Ovary (tissue), 7 donors: ENCODE measurements at regions not wholly inside any gene's neighbourhood (a gene's known extent, or its start where the extent isn't known, plus 50 kb on each side); places are given as distances from the start of the nearest gene placed in this dataset.

ENCODE experiments used
- DNase-seq, 5 donors: peaks; one replicate each; pipeline ENCODE4 v3.0.0-alpha.2; 2019 to 2020
- H3K27ac ChIP-seq, 2 donors: fragments of 200-600 bp; one replicate each; pipeline versions ENCODE4 v1.5.1 to v1.8.0; 2019 to 2022
- H3K27me3 ChIP-seq: fragments of 200-600 bp; one replicate; pipeline ENCODE4 v1.8.0; 2022
- H3K36me3 ChIP-seq: fragments of 200-600 bp; sonication (generic); one replicate; pipeline ENCODE4 v1.5.1; 2019
- H3K4me1 ChIP-seq: one replicate; pipeline ENCODE4 v1.8.1; 2013; ENCODE audit warnings: mild to moderate bottlenecking, moderate library complexity; ENCODE audit not compliant: insufficient read depth
- H3K4me3 ChIP-seq: fragments of 200-600 bp; sonication (generic); one replicate; pipeline ENCODE4 v1.5.1; 2017
- H3K9me3 ChIP-seq, 2 donors: fragments of 200-600 bp in 1 of 2; sonication (generic) in 1 of 2; one replicate each; pipeline versions ENCODE4 v1.5.1 to v1.8.1; 2013 to 2019; ENCODE audit warnings: mild to moderate bottlenecking in 1 of 2, moderate library complexity in 1 of 2
- EP300 ChIP-seq: sonication (generic); formaldehyde crosslinking; IDR thresholded peaks from one replicate; pipeline ENCODE4 v1.6.1; 2017; ENCODE audit warnings: antibody characterized with exemption
- POLR2A ChIP-seq: fragments of 450-650 bp; IDR thresholded peaks from one replicate; pipeline ENCODE4 v1.6.1; 2017; ENCODE audit warnings: antibody characterized with exemption, mild to moderate bottlenecking, moderate library complexity
- WGBS, 3 donors: extraction: QIAGEN DNeasy Blood & Tissue Kit in 1 of 3; methylation state at CpG; one replicate each; pipeline versions ENCODE4 v1.1.5 to v1.1.7; 2013 to 2017; 5-methylcytosine and 5-hydroxymethylcytosine counted together
- intact Hi-C, 4 donors: fragments of 100-400 bp; cut with DNase I; formaldehyde crosslinking; loops; one replicate each; pipeline versions ENCODE4 v1.11.0 to v1.15.1; 2022 to 2023
- TF ChIP-seq, protein P1 (sequence below), 3 donors: fragments of 450-650 bp in 2 of 3; fragments of 200-600 bp in 1 of 3; IDR thresholded peaks; one replicate each; pipeline versions ENCODE4 v1.5.1 to v1.8.0; 2016 to 2022; ENCODE audit warnings: antibody characterized with exemption in 3 of 3, mild to moderate bottlenecking in 1 of 3
- donor health status: DM: no; HTN: no; CAD: no; lungs with moderate emphysema.
- donor health status: DM: no; HTN: no; CAD: no.
- donor health status: Bipolar disorder and iron deficiency.
- donor health status: DM: no; HTN: no; CAD: no.
- donor health status: DM: yes; HTN: yes; CAD: no.

DNA sequence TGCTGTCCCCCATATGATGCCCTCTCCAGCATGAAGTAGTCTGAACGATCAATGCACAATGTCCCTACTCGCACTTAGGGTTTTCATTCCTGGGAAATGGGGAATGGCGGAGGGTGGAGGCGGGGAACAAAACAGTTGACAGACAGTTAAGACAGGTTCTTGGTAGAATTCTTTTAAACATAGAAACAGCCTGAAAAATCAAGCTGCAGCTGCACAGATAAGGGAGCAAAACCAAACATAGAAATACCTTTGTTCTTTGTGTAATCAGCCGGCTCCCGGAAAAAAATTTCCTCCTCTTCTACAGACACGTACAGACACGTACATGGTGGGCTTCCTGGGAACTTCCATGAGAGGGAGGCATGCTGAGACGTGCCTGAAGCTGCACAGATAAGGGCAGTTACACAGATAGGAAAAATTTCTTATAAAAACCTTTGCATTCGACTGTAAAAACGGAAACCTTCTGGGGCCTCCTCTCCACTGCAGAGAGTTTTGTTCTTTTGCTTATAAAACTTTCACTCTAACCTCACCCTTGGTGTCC, 662.4 kb upstream of the PTPRD start:
- no peaks in the 10 kb centered on the region for H3K4me1 ChIP-seq
- TF ChIP-seq POLR2A (no peak), EP300 (no peak)
- TF ChIP-seq, protein P1, sequence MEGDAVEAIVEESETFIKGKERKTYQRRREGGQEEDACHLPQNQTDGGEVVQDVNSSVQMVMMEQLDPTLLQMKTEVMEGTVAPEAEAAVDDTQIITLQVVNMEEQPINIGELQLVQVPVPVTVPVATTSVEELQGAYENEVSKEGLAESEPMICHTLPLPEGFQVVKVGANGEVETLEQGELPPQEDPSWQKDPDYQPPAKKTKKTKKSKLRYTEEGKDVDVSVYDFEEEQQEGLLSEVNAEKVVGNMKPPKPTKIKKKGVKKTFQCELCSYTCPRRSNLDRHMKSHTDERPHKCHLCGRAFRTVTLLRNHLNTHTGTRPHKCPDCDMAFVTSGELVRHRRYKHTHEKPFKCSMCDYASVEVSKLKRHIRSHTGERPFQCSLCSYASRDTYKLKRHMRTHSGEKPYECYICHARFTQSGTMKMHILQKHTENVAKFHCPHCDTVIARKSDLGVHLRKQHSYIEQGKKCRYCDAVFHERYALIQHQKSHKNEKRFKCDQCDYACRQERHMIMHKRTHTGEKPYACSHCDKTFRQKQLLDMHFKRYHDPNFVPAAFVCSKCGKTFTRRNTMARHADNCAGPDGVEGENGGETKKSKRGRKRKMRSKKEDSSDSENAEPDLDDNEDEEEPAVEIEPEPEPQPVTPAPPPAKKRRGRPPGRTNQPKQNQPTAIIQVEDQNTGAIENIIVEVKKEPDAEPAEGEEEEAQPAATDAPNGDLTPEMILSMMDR (IDR thresholded peaks at IDR 0.05): no peak
- DNase-seq: no peak
- H3K36me3 ChIP-seq: no peaks in the 10 kb centered on the region
- H3K27ac ChIP-seq: no peak overlapping the region
- 40 to 45% (median 43%) methylated on average over 11 of the region's 11 CpGs for WGBS, 3 donors
- H3K4me3 ChIP-seq: no peak overlapping the region
- intact Hi-C loops: no loop called here
- no peaks in the 10 kb centered on the region for H3K9me3 ChIP-seq
- no peaks in the 10 kb centered on the region for H3K27me3 ChIP-seq

DNA sequence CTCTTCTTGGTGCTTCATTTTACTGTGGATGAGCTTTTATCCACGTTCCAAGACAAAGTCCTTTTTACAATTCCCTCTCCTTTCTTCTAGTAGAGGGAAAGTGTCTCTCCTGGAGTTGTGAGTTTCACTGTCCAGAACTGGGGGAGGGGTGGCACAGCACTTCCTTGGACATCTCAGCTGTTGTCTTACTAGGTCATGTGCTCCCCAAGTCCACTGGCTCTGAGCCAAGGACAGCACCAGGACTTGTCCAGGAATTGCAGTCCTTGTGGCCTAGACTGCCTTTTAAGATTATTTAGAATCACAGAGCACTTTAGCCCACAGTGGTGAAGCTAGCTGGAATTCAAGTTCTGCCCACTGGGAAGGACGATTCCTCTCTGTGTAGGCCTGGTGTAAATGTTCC, 700.2 kb upstream of the PTPRD start:
- no peaks in the 10 kb centered on the region for H3K4me1 ChIP-seq
- no peaks in the 10 kb centered on the region for H3K36me3 ChIP-seq
- H3K9me3 ChIP-seq: no peaks in the 10 kb centered on the region
- intact Hi-C loops: no loop called here
- WGBS, 3 donors: 57 to 74% (median 60%) methylated on average over 2 of the region's 2 CpGs
- H3K27ac ChIP-seq: no peak overlapping the region
- TF ChIP-seq POLR2A (no peak), EP300 (no peak)
- no peak for DNase-seq
- no peaks in the 10 kb centered on the region for H3K27me3 ChIP-seq
- H3K4me3 ChIP-seq: no peak overlapping the region

DNA sequence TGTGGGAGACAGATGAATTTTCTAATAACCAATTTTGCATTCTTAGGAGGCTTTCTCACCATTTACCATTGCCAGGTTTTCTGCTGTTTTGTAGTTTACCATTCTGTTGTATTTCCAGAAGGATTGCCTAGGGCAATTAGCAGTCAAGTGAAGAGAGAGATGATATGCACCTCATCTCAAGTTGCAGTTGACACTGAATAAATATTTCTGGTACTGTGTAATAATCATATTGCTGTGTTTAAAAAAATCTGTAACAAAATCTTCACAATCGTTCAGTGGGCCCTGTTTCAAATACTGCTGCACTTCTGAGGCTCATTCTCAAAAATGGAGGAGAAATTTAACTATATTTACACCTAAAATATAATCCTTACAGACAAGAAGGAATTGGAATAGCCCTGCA, 706.1 kb upstream of the PTPRD start:
- intact Hi-C loops: no loop called here
- DNase-seq: no peak
- Histone ChIP-seq H3K27ac (no peak overlapping the region), H3K4me3 (no peak overlapping the region), H3K4me1 (no peaks in the 10 kb centered on the region), H3K36me3 (no peaks in the 10 kb centered on the region), H3K9me3 (no peaks in the 10 kb centered on the region), H3K27me3 (no peaks in the 10 kb centered on the region)
- TF ChIP-seq, protein P1 (IDR thresholded peaks at IDR 0.05): no peak
- no peak for TF ChIP-seq POLR2A
- no peak for TF ChIP-seq EP300
- 18 to 39% (median 18%) methylated on average over 1 of the region's 1 CpG for WGBS, 3 donors

DNA sequence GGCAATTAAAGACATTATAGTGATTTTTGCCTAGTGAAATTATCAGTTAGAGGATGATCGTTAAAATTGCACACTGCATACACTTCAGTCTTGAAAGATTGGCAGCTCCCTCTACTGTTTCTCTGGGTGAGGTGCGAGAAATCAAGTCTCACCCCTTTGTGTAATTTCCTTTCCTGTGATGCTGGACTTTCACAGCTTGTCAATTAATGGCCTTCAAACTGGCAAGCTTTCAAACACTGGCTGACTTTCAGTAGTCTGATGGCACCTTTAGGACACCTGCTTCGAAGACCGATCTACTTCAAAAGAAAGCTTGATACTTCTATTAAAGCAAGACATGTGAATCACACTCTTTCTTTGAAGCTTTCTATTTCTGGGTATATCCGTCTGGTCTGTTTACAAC, 706.7 kb upstream of the PTPRD start:
- Histone ChIP-seq H3K27me3 (no peaks in the 10 kb centered on the region), H3K9me3 (no peaks in the 10 kb centered on the region), H3K36me3 (no peaks in the 10 kb centered on the region), H3K27ac (no peak overlapping the region), H3K4me1 (no peaks in the 10 kb centered on the region), H3K4me3 (no peak overlapping the region)
- DNase-seq: no peak
- intact Hi-C loops: no loop called here
- TF ChIP-seq POLR2A (no peak), EP300 (no peak)
- TF ChIP-seq, protein P1 (IDR thresholded peaks at IDR 0.05): no peak
- 7 to 16% (median 12%) methylated on average over 5 of the region's 5 CpGs for WGBS, 3 donors

DNA sequence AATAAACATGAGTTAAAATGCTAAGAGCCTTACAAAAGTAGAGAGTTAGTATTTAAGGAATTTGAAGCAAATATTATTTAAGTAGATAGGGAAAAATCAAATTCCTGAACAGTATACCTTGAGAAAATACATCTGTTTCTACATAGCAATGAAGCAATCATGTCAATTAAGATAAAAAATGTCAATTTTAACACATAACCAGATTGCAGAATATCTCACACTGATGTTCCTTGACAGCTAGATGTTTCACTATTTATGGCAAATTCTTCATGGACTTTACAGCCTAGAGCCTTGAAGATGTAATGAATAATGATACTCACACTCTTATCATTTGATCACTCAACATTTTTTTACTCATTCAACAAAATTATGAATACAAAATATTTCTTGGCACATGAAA, 708.2 kb upstream of the PTPRD start:
- H3K9me3 ChIP-seq: no peaks in the 10 kb centered on the region
- no peak overlapping the region for H3K27ac ChIP-seq
- no peak overlapping the region for H3K4me3 ChIP-seq
- DNase-seq: no peak
- H3K4me1 ChIP-seq: no peaks in the 10 kb centered on the region
- intact Hi-C loops: no loop called here
- no peaks in the 10 kb centered on the region for H3K36me3 ChIP-seq
- TF ChIP-seq, protein P1 (IDR thresholded peaks at IDR 0.05): no peak
- TF ChIP-seq POLR2A: no peak
- no peak for TF ChIP-seq EP300
- H3K27me3 ChIP-seq: no peaks in the 10 kb centered on the region
